Liver (tissue), 8 donors: ENCODE measurements at regions not wholly inside any gene's neighbourhood (a gene's known extent, or its start where the extent isn't known, plus 50 kb on each side); places are given as distances from the start of the nearest gene placed in this dataset.
A peak's percentile ranks its signal among the peaks of the same experiment; 100 is the strongest.

ENCODE experiments used
- DNase-seq: peaks from one replicate; pipeline ENCODE4 v3.0.0-alpha.2; 2017; ENCODE audit warnings: low spot score
- H3K27ac ChIP-seq, 2 donors: one replicate each; pipeline ENCODE4 v1.7.0; 2013; ENCODE audit warnings: inconsistent platforms in 2 of 2, low read length in 2 of 2, control low read depth in 1 of 2, low read depth in 1 of 2, mild to moderate bottlenecking in 1 of 2
- H3K27me3 ChIP-seq, 4 donors: one replicate each; pipeline versions ENCODE4 v1.6.1 to v1.7.0; 2013; ENCODE audit warnings: low read length in 3 of 4, inconsistent platforms in 1 of 4, mild to moderate bottlenecking in 1 of 4, moderate library complexity in 1 of 4; ENCODE audit not compliant: control insufficient read depth in 4 of 4, insufficient read depth in 4 of 4
- H3K36me3 ChIP-seq, 4 donors: one replicate each; pipeline versions ENCODE4 v1.6.1 to v1.7.0; 2013; ENCODE audit warnings: low read length in 3 of 4, mild to moderate bottlenecking in 3 of 4, low read depth in 1 of 4, moderate library complexity in 1 of 4; ENCODE audit not compliant: control insufficient read depth in 4 of 4, insufficient read depth in 3 of 4
- H3K4me1 ChIP-seq, 4 donors: one replicate each; pipeline versions ENCODE4 v1.6.1 to v1.7.0; 2013; ENCODE audit warnings: low read length in 3 of 4, mild to moderate bottlenecking in 3 of 4, moderate library complexity in 1 of 4; ENCODE audit not compliant: control insufficient read depth in 4 of 4, insufficient read depth in 4 of 4
- H3K4me3 ChIP-seq, 3 donors: one replicate each; pipeline versions ENCODE4 v1.6.1 to v1.7.0; 2013; ENCODE audit warnings: low read length in 3 of 3, control low read depth in 1 of 3, low read depth in 1 of 3, mild to moderate bottlenecking in 1 of 3
- H3K9ac ChIP-seq, 2 donors: one replicate each; pipeline ENCODE4 v1.7.0; 2013; ENCODE audit warnings: low read length in 2 of 2, mild to moderate bottlenecking in 2 of 2, moderate library complexity in 2 of 2, control low read depth in 1 of 2, low read depth in 1 of 2
- H3K9me3 ChIP-seq, 4 donors: one replicate each; pipeline versions ENCODE4 v1.6.1 to v1.7.0; 2013; ENCODE audit warnings: low read length in 3 of 4; ENCODE audit not compliant: control insufficient read depth in 4 of 4
- ATF3 ChIP-seq: IDR thresholded peaks from 2 replicates; pipeline ENCODE4 v1.6.1; 2016; ENCODE audit warnings: antibody characterized with exemption
- CTCF ChIP-seq: fragments of 150-350 bp; IDR thresholded peaks from 2 replicates; pipeline ENCODE4 v1.5.1; 2017; ENCODE audit warnings: improper control_type of control experiment, low read depth, low read length; ENCODE audit not compliant: missing input control
- EGR1 ChIP-seq, 2 donors: IDR thresholded peaks; 2 replicates each; pipeline ENCODE4 v1.6.1; 2016 to 2018; ENCODE audit warnings: antibody characterized with exemption in 2 of 2, low read depth in 2 of 2
- FOXA1 ChIP-seq: IDR thresholded peaks from 2 replicates; pipeline ENCODE4 v1.6.1; 2016; ENCODE audit warnings: antibody characterized with exemption
- FOXA2 ChIP-seq: IDR thresholded peaks from 2 replicates; pipeline ENCODE4 v1.6.1; 2016; ENCODE audit warnings: antibody characterized with exemption
- GABPA ChIP-seq, 2 donors: IDR thresholded peaks in 1 of 2; conservative IDR thresholded peaks in 1 of 2; 2 replicates each; pipeline ENCODE4 v1.6.1; 2016; ENCODE audit warnings: antibody characterized with exemption in 2 of 2, mild to moderate bottlenecking in 1 of 2, moderate library complexity in 1 of 2
- HNF4A ChIP-seq, 2 donors: conservative IDR thresholded peaks; 2 replicates each; pipeline ENCODE4 v1.6.1; 2016; ENCODE audit warnings: antibody characterized with exemption in 2 of 2, mild to moderate bottlenecking in 2 of 2
- HNF4G ChIP-seq: IDR thresholded peaks from 2 replicates; pipeline ENCODE4 v1.6.1; 2016; ENCODE audit warnings: antibody characterized with exemption
- JUND ChIP-seq, 2 donors: IDR thresholded peaks; 2 replicates each; pipeline ENCODE4 v1.6.1; 2016; ENCODE audit warnings: antibody characterized with exemption in 2 of 2
- MAX ChIP-seq: IDR thresholded peaks from 2 replicates; pipeline ENCODE4 v1.6.1; 2016; ENCODE audit warnings: antibody characterized with exemption
- NR2F2 ChIP-seq: IDR thresholded peaks from 2 replicates; pipeline ENCODE4 v1.6.1; 2016; ENCODE audit warnings: antibody characterized with exemption
- RAD21 ChIP-seq, 2 donors: IDR thresholded peaks; 2 replicates each; pipeline ENCODE4 v1.6.1; 2016; ENCODE audit warnings: antibody characterized with exemption in 2 of 2, mild to moderate bottlenecking in 2 of 2
- REST ChIP-seq: IDR thresholded peaks from 2 replicates; pipeline ENCODE4 v1.6.1; 2016; ENCODE audit warnings: antibody characterized with exemption, mild to moderate bottlenecking
- RXRA ChIP-seq, 2 donors: IDR thresholded peaks; 2 replicates each; pipeline ENCODE4 v1.6.1; 2017 to 2018; ENCODE audit warnings: antibody characterized with exemption in 2 of 2, mild to moderate bottlenecking in 1 of 2
- SP1 ChIP-seq: IDR thresholded peaks from 2 replicates; pipeline ENCODE4 v1.6.1; 2018; ENCODE audit warnings: antibody characterized with exemption, mild to moderate bottlenecking
- TAF1 ChIP-seq: conservative IDR thresholded peaks from 2 replicates; pipeline ENCODE4 v1.6.1; 2016; ENCODE audit warnings: antibody characterized with exemption, mild to moderate bottlenecking
- YY1 ChIP-seq: IDR thresholded peaks from 2 replicates; pipeline ENCODE4 v1.6.1; 2016; ENCODE audit warnings: antibody characterized with exemption, mild to moderate bottlenecking
- ZBTB33 ChIP-seq: IDR thresholded peaks from 2 replicates; pipeline ENCODE4 v1.6.1; 2016; ENCODE audit warnings: antibody characterized with exemption
- WGBS: extraction: QIAGEN DNeasy Blood & Tissue Kit; methylation state at CpG from one replicate; pipeline ENCODE4 v1.1.7; 2013; 5-methylcytosine and 5-hydroxymethylcytosine counted together
- donor health status: healthy.
- donor health status: healthy.
- donor health status: healthy.
- donor health status: healthy.
- donor health status: healthy.

GRCh38 chr4:102437111-102437510 lies 64.0 kb upstream of the NFKB1 start (continued):
- no peak for TF ChIP-seq HNF4A (conservative IDR thresholded peaks at IDR 0.05)
- no peak for TF ChIP-seq NR2F2
- TF ChIP-seq RXRA (IDR thresholded peaks at IDR 0.05): no peak
- TF ChIP-seq SP1: no peak
- no peak for TF ChIP-seq EGR1 (IDR thresholded peaks at IDR 0.05; ENCODE audit: low read depth in 2 of 2)
- no peak for TF ChIP-seq YY1

- Histone ChIP-seq H3K9ac (no peak overlapping the region), H3K36me3 (no peaks in the 10 kb centered on the region), H3K27me3 (no peaks in the 10 kb centered on the region), H3K27ac (peak overlapping the region; percentile 69 to 80), H3K9me3 (no peaks in the 10 kb centered on the region), H3K4me1 (peaks cover 5 to 28% (median 16%) of the 10 kb centered on the region in 4 donors), H3K4me3 (no peak overlapping the region)
- WGBS: 89% methylated on average over 4 of the region's 4 CpGs
- no peak for TF ChIP-seq RXRA (IDR thresholded peaks at IDR 0.05)
- DNase-seq: no peak
Measured at GRCh38 chr4:102438396-102439235, 62.5 kb upstream of the NFKB1 start.

- no peak overlapping the region for H3K9ac ChIP-seq
- no peak overlapping the region for H3K4me3 ChIP-seq
- 11% methylated on average over 3 of the region's 3 CpGs for WGBS
Measured at GRCh38 chr4:102439236-102439614, 61.9 kb upstream of the NFKB1 start.

More at GRCh38 chr4:102439236-102439614, 61.9 kb upstream of the NFKB1 start:
- no peaks in the 10 kb centered on the region for H3K36me3 ChIP-seq
- peak overlapping the region; percentile 69 to 80 for H3K27ac ChIP-seq
- H3K27me3 ChIP-seq: no peaks in the 10 kb centered on the region
- H3K4me1 ChIP-seq: peaks cover 8 to 34% (median 18%) of the 10 kb centered on the region in 4 donors
- no peak for DNase-seq
- H3K9me3 ChIP-seq: no peaks in the 10 kb centered on the region
- TF ChIP-seq SP1 (peak; percentile 64), JUND (IDR thresholded peaks at IDR 0.05) (peak; percentile 71 to 94), GABPA (IDR thresholded peaks at IDR 0.05 in 1 of 2, conservative IDR thresholded peaks at IDR 0.05 in 1 of 2) (no peak), TAF1 (no peak), HNF4A (conservative IDR thresholded peaks at IDR 0.05) (peak; percentile 69 to 78), MAX (peak; percentile 46), ZBTB33 (peak; percentile 72), RAD21 (IDR thresholded peaks at IDR 0.05) (peak in 1 of 2 donors; percentile 30), REST (peak; percentile 60), ATF3 (peak; percentile 78), EGR1 (IDR thresholded peaks at IDR 0.05; ENCODE audit: low read depth in 2 of 2) (peak in 1 of 2 donors; percentile 11), RXRA (IDR thresholded peaks at IDR 0.05) (peak in 1 of 2 donors; percentile 60), CTCF (no peak), HNF4G (no peak), YY1 (peak; percentile 63), FOXA1 (peak; percentile 61), NR2F2 (no peak), FOXA2 (peak; percentile 76)
